Naive thymus-derived CD8-positive, alpha-beta T cell (primary cell): ENCODE measurements at regions not wholly inside any gene's neighbourhood (a gene's known extent, or its start where the extent isn't known, plus 50 kb on each side); places are given as distances from the start of the nearest gene placed in this dataset.

Experiments
- ATAC-seq, 2 donors: fragments of 150-1000 bp; cut with Tn5 transposase in 1 of 2; sonication (Bioruptor Pico), chemical (Tn5 transposase) in 1 of 2; 1 replicate in 1 of 2; 2 replicates in 1 of 2; pipeline ENCODE4 v1.10.0; 2021; ENCODE audit warnings: mild to moderate bottlenecking in 2 of 2, moderate library complexity in 2 of 2
- POLR2A ChIA-PET: fragments of 350-600 bp; sonication (Branson Sonifier 250); formaldehyde crosslinking; loops from one replicate; lab custom pipeline; 2021; ENCODE audit warnings: antibody characterized with exemption; lab: Charles Lee
- DNase-seq, 10 donors: peaks; one replicate each; pipeline versions ENCODE4 v3.0.0 to v3.0.0-alpha.2; 2020 to 2022
- H3K27ac Mint-ChIP-seq, 10 donors: one replicate each; pipeline ENCODE4 v1.8.0; 2020 to 2022; ENCODE audit warnings: mild to moderate bottlenecking in 10 of 10, mixed read lengths in 10 of 10, moderate library complexity in 4 of 10, inconsistent platforms in 1 of 10
- H3K27me3 Mint-ChIP-seq, 5 donors: one replicate each; pipeline ENCODE4 v1.8.0; 2021 to 2022; ENCODE audit warnings: mixed read lengths in 5 of 5
- H3K36me3 Mint-ChIP-seq, 3 donors: one replicate each; pipeline ENCODE4 v1.8.0; 2020 to 2022; ENCODE audit warnings: mixed read lengths in 3 of 3, mild to moderate bottlenecking in 2 of 3, inconsistent platforms in 1 of 3
- H3K4me1 Mint-ChIP-seq, 4 donors: one replicate each; pipeline ENCODE4 v1.8.0; 2021 to 2022; ENCODE audit warnings: mixed read lengths in 4 of 4
- H3K4me3 Mint-ChIP-seq, 10 donors: one replicate each; pipeline ENCODE4 v1.8.0; 2020 to 2022; ENCODE audit warnings: mild to moderate bottlenecking in 10 of 10, mixed read lengths in 10 of 10, moderate library complexity in 6 of 10, inconsistent platforms in 1 of 10
- H3K9me3 Mint-ChIP-seq, 9 donors: one replicate each; pipeline ENCODE4 v1.8.0; 2020 to 2022; ENCODE audit warnings: mixed read lengths in 9 of 9, mild to moderate bottlenecking in 3 of 9, inconsistent platforms in 1 of 9, moderate library complexity in 1 of 9

DNA sequence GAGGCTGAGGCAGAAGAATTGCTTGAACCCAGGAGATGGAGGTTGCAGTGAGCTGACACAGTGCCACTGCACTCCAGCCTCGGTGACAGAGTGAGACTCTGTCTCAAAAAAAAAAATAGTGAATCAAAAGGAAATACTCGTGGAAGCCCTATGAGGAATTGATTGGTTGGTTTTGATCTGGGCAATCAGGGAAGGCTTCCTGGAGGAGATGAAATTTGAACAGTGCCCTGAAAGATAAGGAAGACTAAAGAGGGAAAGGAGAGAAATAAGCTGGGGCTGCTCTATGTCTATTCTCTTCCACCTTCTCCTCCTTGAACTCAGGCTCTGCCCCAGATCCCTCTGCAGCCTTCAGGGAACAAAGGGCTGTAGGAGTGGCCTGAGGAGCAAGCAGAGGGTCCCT is 54.1 kb downstream of the IRF2BPL start:
- peak overlapping the region in 1 of 10 donors; percentile 33 for H3K27ac Mint-ChIP-seq
- POLR2A ChIA-PET: interaction anchor here (1.2 to 1.4 kb wide), 2 partner anchors 13 to 55 kb away, joined by 3 to 4 read pairs; no protein-coding TSS in a partner anchor

GRCh38 chr14:76971549-76971948 is 57.0 kb downstream of the IRF2BPL start:
- Mint-ChIP-seq H3K36me3 (no peaks in the 10 kb centered on the region), H3K4me1 (peaks cover 3 to 13% (median 8%) of the 10 kb centered on the region in 4 donors)
- POLR2A ChIA-PET: interaction anchor here (1.2 to 1.6 kb wide), 2 partner anchors 10 kb away, joined by 3 to 8 read pairs; no protein-coding TSS in a partner anchor

More for the DNA sequence above, 54.1 kb downstream of the IRF2BPL start:
- Mint-ChIP-seq H3K4me1 (peaks cover 4 to 29% (median 21%) of the 10 kb centered on the region in 4 donors), H3K36me3 (no peaks in the 10 kb centered on the region), H3K27me3 (no peaks in the 10 kb centered on the region), H3K9me3 (no peaks in the 10 kb centered on the region), H3K4me3 (no peak overlapping the region)
- ATAC-seq (no peak), DNase-seq (no peak)

GRCh38 chr14:76968621-76969063 is 59.9 kb downstream of the IRF2BPL start:
- DNase-seq (no peak), ATAC-seq (no peak)
- H3K36me3 Mint-ChIP-seq: no peaks in the 10 kb centered on the region
- no peaks in the 10 kb centered on the region for H3K27me3 Mint-ChIP-seq
- no peak overlapping the region for H3K4me3 Mint-ChIP-seq
- POLR2A ChIA-PET: interaction anchor here (1.7 kb wide), 1 partner anchor 59 kb away, joined by 5 read pairs; no protein-coding TSS in a partner anchor
- H3K4me1 Mint-ChIP-seq: peaks cover 11 to 26% (median 23%) of the 10 kb centered on the region in 4 donors
- H3K27ac Mint-ChIP-seq: peak overlapping the region in 1 of 10 donors; percentile 24
- no peaks in the 10 kb centered on the region for H3K9me3 Mint-ChIP-seq

More at GRCh38 chr14:76971549-76971948, 57.0 kb downstream of the IRF2BPL start:
- H3K4me3 Mint-ChIP-seq: no peak overlapping the region
- DNase-seq (no peak), ATAC-seq (no peak)
- H3K27me3 Mint-ChIP-seq: no peaks in the 10 kb centered on the region
- H3K9me3 Mint-ChIP-seq: no peaks in the 10 kb centered on the region
- H3K27ac Mint-ChIP-seq: no peak overlapping the region

DNA sequence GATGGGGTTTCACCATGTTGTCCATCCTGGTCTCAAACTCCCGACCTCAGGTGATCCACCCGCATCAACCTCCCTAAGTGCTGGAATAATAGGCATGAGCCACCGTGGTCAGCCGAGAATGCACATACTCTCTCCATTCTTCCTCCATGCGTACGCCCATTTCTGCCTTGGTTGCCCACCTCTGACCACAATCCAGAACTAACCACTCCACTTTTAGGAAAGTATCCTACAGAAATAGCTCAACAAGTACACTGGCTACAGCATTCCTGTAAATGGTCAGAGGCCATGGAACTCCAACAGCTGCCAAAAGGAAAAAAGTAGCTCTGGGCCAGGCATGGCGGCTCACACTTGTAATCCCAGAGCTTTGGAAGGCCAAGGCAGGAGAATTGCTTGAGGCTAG is 60.7 kb downstream of the IRF2BPL start:
- POLR2A ChIA-PET: interaction anchor here (0.9 to 1.7 kb wide), 3 partner anchors 10 to 74 kb away, joined by 3 to 5 read pairs (median 4); no protein-coding TSS in a partner anchor
- Mint-ChIP-seq H3K27ac (no peak overlapping the region), H3K4me1 (peaks cover 12 to 34% (median 31%) of the 10 kb centered on the region in 4 donors), H3K9me3 (no peaks in the 10 kb centered on the region), H3K27me3 (no peaks in the 10 kb centered on the region), H3K36me3 (no peaks in the 10 kb centered on the region), H3K4me3 (no peak overlapping the region)
- DNase-seq: no peak
- ATAC-seq: no peak

GRCh38 chr14:76965232-76965631 is 63.3 kb downstream of the IRF2BPL start:
- POLR2A ChIA-PET: interaction anchor here (0.5 to 1.4 kb wide), 4 partner anchors 18 to 65 kb away, joined by 3 to 4 read pairs (median 4); no protein-coding TSS in a partner anchor
- H3K27ac Mint-ChIP-seq: peak overlapping the region in 9 of 10 donors; percentile 40 to 83 (median 66)
- H3K9me3 Mint-ChIP-seq: no peaks in the 10 kb centered on the region
- ATAC-seq (no peak), DNase-seq (no peak)
- no peaks in the 10 kb centered on the region for H3K27me3 Mint-ChIP-seq
- H3K4me1 Mint-ChIP-seq: peaks cover 22 to 58% (median 57%) of the 10 kb centered on the region in 4 donors
- H3K36me3 Mint-ChIP-seq: no peaks in the 10 kb centered on the region
- H3K4me3 Mint-ChIP-seq: peak overlapping the region in 7 of 10 donors; percentile 7 to 85 (median 62)

GRCh38 chr14:76964695-76965094 is 63.8 kb downstream of the IRF2BPL start:
- Mint-ChIP-seq H3K4me1 (peaks cover 26 to 63% (median 61%) of the 10 kb centered on the region in 4 donors), H3K4me3 (peak overlapping the region in 5 of 10 donors; percentile 5 to 76 (median 32)), H3K36me3 (no peaks in the 10 kb centered on the region), H3K27me3 (no peaks in the 10 kb centered on the region), H3K9me3 (no peaks in the 10 kb centered on the region), H3K27ac (peak overlapping the region in 6 of 10 donors; percentile 31 to 93 (median 66))
- POLR2A ChIA-PET: interaction anchor here (0.6 to 1.4 kb wide), 4 partner anchors 17 to 64 kb away, joined by 3 to 4 read pairs (median 3); no protein-coding TSS in a partner anchor
- DNase-seq (no peak), ATAC-seq (no peak)

- POLR2A ChIA-PET: interaction anchor here (0.6 to 3.4 kb wide), 5 partner anchors 11 to 128 kb away, joined by 3 to 86 read pairs (median 18); partner anchors contain the start of gene IRF2BPL
- Mint-ChIP-seq H3K36me3 (no peaks in the 10 kb centered on the region), H3K27me3 (no peaks in the 10 kb centered on the region), H3K27ac (peak overlapping the region; percentile 67 to 98 (median 90)), H3K9me3 (no peaks in the 10 kb centered on the region), H3K4me3 (peak overlapping the region in 9 of 10 donors; percentile 41 to 90 (median 84)), H3K4me1 (peaks cover 28 to 74% (median 71%) of the 10 kb centered on the region in 4 donors)
- DNase-seq (no peak), ATAC-seq (no peak)
Measured at GRCh38 chr14:76963372-76963771, 65.1 kb downstream of the IRF2BPL start.

- Mint-ChIP-seq H3K4me3 (peak overlapping the region; percentile 76 to 90 (median 83)), H3K36me3 (no peaks in the 10 kb centered on the region), H3K4me1 (peaks cover 33 to 83% (median 82%) of the 10 kb centered on the region in 4 donors), H3K27ac (peak overlapping the region; percentile 89 to 98 (median 95)), H3K27me3 (no peaks in the 10 kb centered on the region), H3K9me3 (no peaks in the 10 kb centered on the region)
- DNase-seq (no peak), ATAC-seq (no peak)
- POLR2A ChIA-PET: interaction anchor here (0.7 to 3.4 kb wide), 23 partner anchors 9 to 495 kb away, joined by 3 to 86 read pairs (median 7); partner anchors contain the start of genes AHSA1, CIPC, GSTZ1 and IRF2BPL
Measured at GRCh38 chr14:76962303-76962660, 66.2 kb downstream of the IRF2BPL start.

DNA sequence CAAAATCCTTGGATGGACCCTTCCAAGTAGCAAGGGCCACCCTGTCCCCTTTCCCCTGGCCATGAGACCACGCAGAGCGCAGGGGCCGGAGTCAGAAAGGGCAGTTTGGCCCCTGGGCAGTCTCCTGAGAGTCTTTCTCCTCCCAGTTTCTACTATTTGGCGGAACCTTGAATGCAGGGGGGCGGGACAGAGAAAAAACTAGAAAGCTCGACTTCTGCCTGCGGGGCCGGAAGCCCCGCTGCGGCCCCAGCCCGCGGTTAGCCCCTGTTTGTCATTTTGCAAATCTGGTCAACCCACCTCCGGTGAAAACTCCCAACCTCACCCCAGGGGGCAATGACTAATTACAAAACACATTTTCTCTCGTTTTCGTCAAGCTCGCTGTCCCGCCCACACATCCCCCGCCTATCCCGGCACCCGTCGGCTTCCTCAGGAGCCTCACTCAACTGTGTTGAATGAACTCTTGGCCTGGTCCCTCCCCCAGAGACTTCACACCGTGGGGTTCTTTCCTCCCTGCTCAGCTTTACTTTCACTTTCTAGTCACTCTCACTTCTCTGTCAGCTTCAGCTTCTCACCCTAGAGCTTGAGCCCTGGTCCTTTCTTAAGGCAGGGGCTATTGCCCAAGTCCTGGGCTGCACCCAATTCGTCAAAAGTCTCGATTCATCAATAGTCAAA is 66.7 kb downstream of the IRF2BPL start:
- DNase-seq (peak; percentile 78 to 98 (median 96)), ATAC-seq (peak; percentile 93 to 95)
- no peaks in the 10 kb centered on the region for H3K9me3 Mint-ChIP-seq
- peak overlapping the region; percentile 89 to 98 (median 95) for H3K27ac Mint-ChIP-seq
- POLR2A ChIA-PET: interaction anchor here (0.5 to 3.4 kb wide), 25 partner anchors 9 to 496 kb away, joined by 3 to 86 read pairs (median 6); partner anchors contain the start of genes AHSA1, CIPC, GSTZ1 and IRF2BPL
- no peaks in the 10 kb centered on the region for H3K36me3 Mint-ChIP-seq
- H3K4me3 Mint-ChIP-seq: peak overlapping the region; percentile 76 to 90 (median 83)
- H3K27me3 Mint-ChIP-seq: no peaks in the 10 kb centered on the region
- H3K4me1 Mint-ChIP-seq: peaks cover 34 to 87% (median 86%) of the 10 kb centered on the region in 4 donors

- ATAC-seq: no peak
- H3K4me1 Mint-ChIP-seq: peaks cover 34 to 91% (median 89%) of the 10 kb centered on the region in 4 donors
- POLR2A ChIA-PET: interaction anchor here (0.6 to 1.7 kb wide), 8 partner anchors 11 to 90 kb away, joined by 3 to 5 read pairs (median 3); no protein-coding TSS in a partner anchor
- no peak for DNase-seq
- H3K36me3 Mint-ChIP-seq: no peaks in the 10 kb centered on the region
- peak overlapping the region in 8 of 10 donors; percentile 61 to 99 (median 90) for H3K27ac Mint-ChIP-seq
- H3K9me3 Mint-ChIP-seq: no peaks in the 10 kb centered on the region
- H3K4me3 Mint-ChIP-seq: no peak overlapping the region
- H3K27me3 Mint-ChIP-seq: no peaks in the 10 kb centered on the region
Measured at GRCh38 chr14:76958980-76959710, 69.4 kb downstream of the IRF2BPL start.

DNA sequence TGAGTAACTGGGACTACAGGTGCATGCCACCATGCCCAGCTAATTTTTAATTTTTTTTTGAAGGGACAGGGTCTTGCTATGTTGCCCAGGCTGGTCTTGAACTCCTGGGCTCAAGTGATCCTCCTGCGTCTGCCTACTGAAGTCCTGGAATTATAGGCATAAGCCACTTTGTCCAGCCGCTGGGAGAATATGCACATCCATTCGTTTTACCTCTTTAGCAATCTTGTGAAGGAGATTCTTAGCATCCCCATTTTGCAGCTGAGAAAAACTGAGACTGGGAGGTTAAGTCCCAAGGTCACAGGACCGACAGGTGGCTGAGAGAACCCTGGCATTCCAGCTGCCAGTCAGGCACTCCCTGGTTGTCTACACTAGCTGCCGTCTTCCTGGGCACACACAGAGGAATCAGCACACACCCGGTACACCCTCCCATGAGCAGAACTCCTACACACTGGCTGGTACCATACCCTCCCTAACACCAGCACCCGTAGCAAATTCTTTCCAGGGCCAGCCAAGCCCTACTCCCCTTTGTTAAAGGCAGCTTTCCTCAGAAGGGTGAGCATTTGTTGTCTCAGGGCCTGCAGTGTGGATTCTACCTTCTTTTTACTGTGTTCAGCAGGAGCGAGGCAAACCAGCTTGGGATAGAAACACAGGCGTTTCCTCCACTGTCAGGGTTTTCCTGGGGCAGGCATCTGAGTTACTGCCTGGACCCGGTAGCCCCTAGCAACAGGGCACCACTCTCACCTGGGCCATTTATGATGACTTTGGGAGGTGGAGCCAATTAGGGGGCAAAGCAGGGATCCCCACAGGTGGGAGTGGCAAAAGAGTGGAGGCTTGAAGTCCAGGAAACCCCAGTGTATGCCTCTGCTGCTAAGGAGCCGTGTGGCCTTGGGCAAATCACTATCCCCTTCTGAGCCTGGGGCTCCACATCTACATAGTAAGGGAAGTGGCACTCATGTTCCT is 70.2 kb downstream of the IRF2BPL start:
- POLR2A ChIA-PET: interaction anchor here (0.5 to 1.7 kb wide), 16 partner anchors 11 to 91 kb away, joined by 3 to 8 read pairs (median 3); partner anchors contain the start of gene IRF2BPL
- peak overlapping the region in 6 of 10 donors; percentile 15 to 91 (median 66) for H3K4me3 Mint-ChIP-seq
- no peaks in the 10 kb centered on the region for H3K9me3 Mint-ChIP-seq
- H3K27ac Mint-ChIP-seq: peak overlapping the region in 9 of 10 donors; percentile 61 to 99 (median 93)
- ATAC-seq (no peak), DNase-seq (peak in 1 of 10 donors; percentile 47)
- peaks cover 30 to 92% (median 86%) of the 10 kb centered on the region in 4 donors for H3K4me1 Mint-ChIP-seq
- no peaks in the 10 kb centered on the region for H3K27me3 Mint-ChIP-seq
- H3K36me3 Mint-ChIP-seq: no peaks in the 10 kb centered on the region
